WERI-Rb-1 (cell line): ENCODE measurements at regions not wholly inside any gene's neighbourhood (a gene's known extent, or its start where the extent isn't known, plus 50 kb on each side); places are given as distances from the start of the nearest gene placed in this dataset.

Experiments
- DNase-seq: peaks from one replicate; pipeline ENCODE4 v3.0.0-alpha.2; 2020
- H3K27ac ChIP-seq: fragments of 250-450 bp; sonication (Bioruptor Pico); 2 replicates; pipeline ENCODE4 v1.5.1; 2020; ENCODE audit warnings: mild to moderate bottlenecking, moderate library complexity
- H3K27me3 ChIP-seq: fragments of 250-450 bp; sonication (Bioruptor Pico); 2 replicates; pipeline ENCODE4 v1.5.1; 2021; ENCODE audit warnings: mild to moderate bottlenecking, low read depth, moderate library complexity; ENCODE audit not compliant: insufficient read depth, severe bottlenecking
- H3K36me3 ChIP-seq: fragments of 250-450 bp; sonication (Bioruptor Pico); 2 replicates; pipeline ENCODE4 v1.5.1; 2020; ENCODE audit warnings: mild to moderate bottlenecking, moderate library complexity
- H3K4me3 ChIP-seq: 2 replicates; pipeline ENCODE4 v1.5.1; 2011; ENCODE audit warnings: low read depth, mild to moderate bottlenecking, control low read depth, low read length
- H3K9me3 ChIP-seq: fragments of 250-450 bp; sonication (Bioruptor Pico); 2 replicates; pipeline ENCODE4 v1.5.1; 2021; ENCODE audit warnings: mild to moderate bottlenecking, moderate library complexity; ENCODE audit not compliant: severe bottlenecking
- TF ChIP-seq, protein P1 (sequence below): IDR thresholded peaks from 2 replicates; pipeline ENCODE4 v1.5.1; 2011; ENCODE audit warnings: low read depth, mild to moderate bottlenecking, control low read depth, inconsistent platforms, low read length

DNA sequence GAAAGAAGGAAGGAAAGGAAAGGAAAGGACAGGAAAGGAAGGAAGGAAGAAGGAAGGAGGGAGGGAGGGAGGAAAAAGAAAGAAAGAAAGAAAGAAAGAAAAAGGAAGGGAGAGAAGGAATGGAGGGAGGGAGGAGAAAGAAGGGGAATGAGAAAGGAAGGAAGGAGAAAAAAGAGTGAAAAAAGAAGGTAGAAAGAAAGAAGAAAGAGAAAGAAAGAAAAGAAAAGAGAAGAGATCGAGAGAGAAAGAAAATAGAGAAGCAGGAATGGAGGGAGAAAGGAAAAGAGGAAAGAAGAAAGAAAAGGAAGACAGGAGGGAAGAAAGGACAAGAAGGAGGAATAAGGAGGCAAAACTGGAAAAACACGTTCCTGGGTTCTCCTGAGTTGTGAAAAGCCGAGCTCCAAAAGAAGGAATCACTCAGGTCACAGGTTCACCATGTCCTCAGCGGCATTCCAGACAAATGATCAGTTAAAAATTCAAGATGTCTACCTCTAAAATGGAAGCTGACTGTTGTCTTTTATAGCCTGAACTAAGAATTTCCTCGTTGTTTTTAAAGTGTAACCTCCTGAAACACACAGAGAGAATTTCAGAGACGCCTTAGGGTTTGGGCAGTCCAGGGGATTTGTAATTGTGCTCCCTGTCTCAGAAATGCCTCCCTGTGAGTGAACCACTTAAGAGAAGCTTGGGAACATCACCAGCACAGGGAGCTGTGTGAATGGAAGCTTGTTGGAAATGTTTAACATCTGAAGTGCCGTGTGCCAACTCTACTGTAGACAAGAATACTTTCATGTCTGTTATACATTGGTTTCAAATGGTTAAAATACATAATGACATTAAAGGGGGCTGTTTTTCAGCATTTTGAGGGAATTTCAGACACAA is 80.7 kb downstream of the INHBA start:
- DNase-seq = no peak
- H3K36me3 ChIP-seq = no peaks in the 10 kb centered on the region
- TF ChIP-seq, protein P1, sequence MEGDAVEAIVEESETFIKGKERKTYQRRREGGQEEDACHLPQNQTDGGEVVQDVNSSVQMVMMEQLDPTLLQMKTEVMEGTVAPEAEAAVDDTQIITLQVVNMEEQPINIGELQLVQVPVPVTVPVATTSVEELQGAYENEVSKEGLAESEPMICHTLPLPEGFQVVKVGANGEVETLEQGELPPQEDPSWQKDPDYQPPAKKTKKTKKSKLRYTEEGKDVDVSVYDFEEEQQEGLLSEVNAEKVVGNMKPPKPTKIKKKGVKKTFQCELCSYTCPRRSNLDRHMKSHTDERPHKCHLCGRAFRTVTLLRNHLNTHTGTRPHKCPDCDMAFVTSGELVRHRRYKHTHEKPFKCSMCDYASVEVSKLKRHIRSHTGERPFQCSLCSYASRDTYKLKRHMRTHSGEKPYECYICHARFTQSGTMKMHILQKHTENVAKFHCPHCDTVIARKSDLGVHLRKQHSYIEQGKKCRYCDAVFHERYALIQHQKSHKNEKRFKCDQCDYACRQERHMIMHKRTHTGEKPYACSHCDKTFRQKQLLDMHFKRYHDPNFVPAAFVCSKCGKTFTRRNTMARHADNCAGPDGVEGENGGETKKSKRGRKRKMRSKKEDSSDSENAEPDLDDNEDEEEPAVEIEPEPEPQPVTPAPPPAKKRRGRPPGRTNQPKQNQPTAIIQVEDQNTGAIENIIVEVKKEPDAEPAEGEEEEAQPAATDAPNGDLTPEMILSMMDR = no peak
- peaks cover 32% of the 10 kb centered on the region for H3K27me3 ChIP-seq
- H3K27ac ChIP-seq = no peak overlapping the region
- H3K4me3 ChIP-seq = no peak overlapping the region
- H3K9me3 ChIP-seq = no peaks in the 10 kb centered on the region

DNA sequence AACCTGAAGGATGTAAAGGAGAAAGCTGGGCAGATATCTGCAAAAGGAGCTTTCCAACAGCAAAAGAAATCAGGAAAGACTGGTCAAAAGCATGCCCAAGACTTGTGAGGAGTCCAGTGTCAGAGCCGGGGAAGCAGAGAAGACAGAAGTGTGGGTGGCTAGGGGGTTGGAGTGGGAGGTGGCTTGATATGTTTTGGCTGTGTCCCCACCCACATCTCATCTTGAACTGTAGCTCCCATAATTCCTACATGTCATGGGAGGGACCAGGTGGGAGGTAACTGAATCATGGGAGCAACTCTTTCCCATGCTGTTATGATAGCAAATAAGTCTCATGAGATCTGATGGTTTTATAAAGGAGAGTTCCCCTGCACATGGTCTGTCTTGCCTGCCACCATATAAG is 84.9 kb downstream of the INHBA start:
- DNase-seq = no peak
- no peak overlapping the region for H3K27ac ChIP-seq
- H3K27me3 ChIP-seq = peaks cover 18% of the 10 kb centered on the region
- H3K4me3 ChIP-seq = no peak overlapping the region
- H3K9me3 ChIP-seq = no peaks in the 10 kb centered on the region
- TF ChIP-seq, protein P1 = no peak
- H3K36me3 ChIP-seq = no peaks in the 10 kb centered on the region

DNA sequence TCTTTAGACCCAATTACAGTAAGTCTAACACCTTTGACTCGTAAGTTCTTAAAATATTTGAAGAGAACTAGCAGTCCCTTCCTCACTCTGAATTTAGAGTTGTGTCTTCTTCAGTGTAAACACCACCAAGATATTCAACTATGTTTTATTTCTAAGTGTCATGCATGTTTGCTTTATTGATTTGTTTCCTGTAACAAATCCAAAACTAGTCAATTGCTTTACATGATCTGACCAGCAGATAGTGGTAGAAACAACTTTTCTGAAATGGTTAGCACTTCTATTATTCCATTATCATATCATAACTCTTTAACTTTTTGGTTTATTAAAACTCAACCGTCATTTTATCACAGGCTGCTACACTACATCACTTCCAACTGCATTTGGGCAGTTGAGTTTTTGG is 90.1 kb downstream of the INHBA start:
- Histone ChIP-seq H3K27me3 (peaks cover 5% of the 10 kb centered on the region), H3K36me3 (no peaks in the 10 kb centered on the region), H3K4me3 (no peak overlapping the region), H3K27ac (no peak overlapping the region), H3K9me3 (no peaks in the 10 kb centered on the region)
- TF ChIP-seq, protein P1 = no peak
- no peak for DNase-seq

DNA sequence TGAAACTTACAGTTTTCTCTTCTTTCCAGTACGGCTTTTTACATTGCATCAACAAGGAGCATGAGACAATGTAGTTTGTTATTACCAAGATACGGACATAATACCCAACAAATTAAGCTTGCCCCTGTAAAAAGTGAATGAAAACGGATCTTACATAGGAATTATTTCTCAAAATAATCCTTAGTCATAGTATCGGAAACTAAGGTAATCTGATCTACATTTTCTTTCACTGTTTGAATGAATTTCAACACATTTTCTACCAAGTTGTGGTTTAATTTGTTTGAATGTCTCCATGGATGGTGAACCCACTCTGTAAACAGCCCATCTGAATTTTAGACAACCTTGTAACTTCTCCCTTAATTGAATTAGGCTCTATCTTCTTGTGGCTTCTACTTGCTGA is 90.5 kb downstream of the INHBA start:
- H3K27ac ChIP-seq = no peak overlapping the region
- no peaks in the 10 kb centered on the region for H3K9me3 ChIP-seq
- no peak for DNase-seq
- no peak overlapping the region for H3K4me3 ChIP-seq
- H3K36me3 ChIP-seq = no peaks in the 10 kb centered on the region
- peaks cover 8% of the 10 kb centered on the region for H3K27me3 ChIP-seq
- TF ChIP-seq, protein P1 = no peak

DNA sequence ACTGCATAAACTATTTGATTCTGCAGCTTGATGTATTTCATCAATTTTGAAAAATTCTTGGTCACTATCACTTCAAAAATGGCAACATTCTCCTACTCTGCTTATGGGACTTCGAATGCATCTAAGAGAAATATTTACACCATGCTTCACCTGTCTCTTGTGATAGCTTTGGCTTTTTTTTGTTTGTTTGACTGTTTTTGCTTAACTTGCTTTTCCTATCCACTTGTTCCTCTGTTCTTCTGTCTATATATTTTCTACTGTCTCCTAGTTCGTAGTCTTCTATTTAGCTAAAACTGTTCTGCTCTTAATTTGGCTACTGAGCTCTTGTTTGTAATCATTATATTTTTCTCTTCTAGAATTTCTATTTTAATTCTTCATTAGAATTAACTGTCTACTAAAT is 94.4 kb downstream of the INHBA start:
- Histone ChIP-seq H3K9me3 (no peaks in the 10 kb centered on the region), H3K27ac (no peak overlapping the region), H3K27me3 (peaks cover 14% of the 10 kb centered on the region), H3K4me3 (no peak overlapping the region), H3K36me3 (no peaks in the 10 kb centered on the region)
- no peak for DNase-seq
- TF ChIP-seq, protein P1 = no peak

DNA sequence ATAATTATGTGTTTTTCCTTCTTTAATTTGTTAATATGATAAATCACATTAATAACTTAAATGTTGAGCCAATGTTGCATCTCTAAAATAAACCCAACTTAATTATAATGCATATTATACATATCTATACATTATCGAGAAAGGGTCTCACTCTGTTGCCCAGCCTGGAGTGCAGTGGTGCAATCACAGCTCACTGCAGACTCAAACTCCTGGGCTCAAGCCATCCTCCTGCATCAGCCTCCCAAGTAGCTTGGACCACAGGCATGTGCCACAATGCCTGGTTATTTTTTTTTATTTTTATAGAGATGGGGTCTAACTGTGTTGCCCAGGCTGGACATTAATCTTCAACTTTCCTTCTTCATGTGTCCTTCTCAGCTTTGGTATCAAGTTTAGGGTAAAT is 98.9 kb downstream of the INHBA start:
- Histone ChIP-seq H3K27me3 (peaks cover 14% of the 10 kb centered on the region), H3K27ac (no peak overlapping the region), H3K36me3 (no peaks in the 10 kb centered on the region), H3K4me3 (no peak overlapping the region), H3K9me3 (no peaks in the 10 kb centered on the region)
- DNase-seq = no peak
- TF ChIP-seq, protein P1 = no peak
